ENCODE measurements at regions not wholly inside any gene's neighbourhood (a gene's known extent, or its start where the extent isn't known, plus 50 kb on each side); places are given as distances from the start of the nearest gene placed in this dataset.
"Not testable (repeated sequence)": the region's sequence is repeated elsewhere in the genome, so short reads cannot be mapped to it uniquely, and the experiment has no call there.

DNA sequence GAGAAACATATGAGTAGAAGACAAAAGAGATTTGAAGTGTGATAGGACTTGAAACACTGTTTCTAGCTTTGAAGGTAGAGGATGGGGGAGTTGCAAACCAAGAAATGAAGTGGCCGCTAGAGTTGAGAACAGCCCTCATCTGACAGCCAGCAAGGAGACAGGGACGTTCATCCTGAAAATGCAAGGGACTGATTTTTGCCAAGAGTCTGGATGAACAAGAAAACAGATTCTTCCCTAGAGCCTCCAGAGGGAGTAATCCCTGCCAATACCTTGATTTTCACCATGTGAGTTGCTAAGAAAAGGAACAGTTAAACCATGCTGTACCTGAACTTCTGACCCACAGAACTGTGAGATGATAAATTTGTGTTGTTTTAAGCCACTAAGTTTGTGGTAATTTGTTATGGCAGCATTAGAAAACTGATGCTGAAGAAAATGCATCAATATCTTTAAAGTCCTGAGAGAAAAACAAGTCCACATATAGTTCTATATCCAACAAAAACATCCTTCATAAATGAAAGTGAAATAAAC lies 154.0 kb upstream of the ADAMTSL1 start:
- no peak overlapping the region for H2BK120ac ChIP-seq (ENCODE audit: low read depth, low read length)
- no peak overlapping the region for H2AFZ ChIP-seq (ENCODE audit: low read depth, low read length)
- H3K4ac ChIP-seq (ENCODE audit: low read depth in 1 of 2, low read length in 2 of 2): no peak overlapping the region
- no peak overlapping the region for H2BK5ac ChIP-seq (ENCODE audit: low read depth, low read length, poor library complexity, severe bottlenecking)
- no peak overlapping the region for H3K4me2 ChIP-seq (ENCODE audit: low read length, poor library complexity, severe bottlenecking)
- H3K79me1 ChIP-seq (replicated peaks; ENCODE audit: low read length, poor library complexity, severe bottlenecking): no peaks in the 10 kb centered on the region
- H3K27ac ChIP-seq (ENCODE audit: low read length, poor library complexity, severe bottlenecking): no peak overlapping the region
- H3K27me3 ChIP-seq (ENCODE audit: control insufficient read depth in 1 of 2, insufficient read depth in 1 of 2, low read length in 2 of 2): no peaks in the 10 kb centered on the region
- no peak overlapping the region for H2AK5ac ChIP-seq (ENCODE audit: low read length, severe bottlenecking)
- H3K4me1 ChIP-seq (ENCODE audit: control insufficient read depth, insufficient read depth, low read depth, low read length): no peaks in the 10 kb centered on the region
- H3K23ac ChIP-seq (ENCODE audit: low read length in 2 of 2): no peak overlapping the region
- H3K14ac ChIP-seq (ENCODE audit: low read length in 2 of 2): no peak overlapping the region
- H2BK12ac ChIP-seq (ENCODE audit: low read length in 2 of 2): no peak overlapping the region
- no peak overlapping the region for H3K4me3 ChIP-seq (ENCODE audit: insufficient read depth in 1 of 2, low read depth in 1 of 2, low read length in 2 of 2)
- H4K8ac ChIP-seq (ENCODE audit: low read length): no peak overlapping the region
- H3K9me3 ChIP-seq (ENCODE audit: control insufficient read depth, low read length): no peaks in the 10 kb centered on the region
- no peak for DNase-seq
- no peaks in the 10 kb centered on the region for H3K36me3 ChIP-seq (ENCODE audit: control insufficient read depth in 1 of 2, insufficient read depth in 2 of 2, low read depth in 1 of 2, low read length in 2 of 2)
- 77% methylated on average over 2 of the region's 2 CpGs for WGBS
- peak overlapping the region; percentile 20 for H3K9ac ChIP-seq (ENCODE audit: low read length)
- no peak overlapping the region for H4K91ac ChIP-seq (ENCODE audit: low read length)
- no peak overlapping the region for H2BK15ac ChIP-seq (ENCODE audit: low read depth, poor library complexity, severe bottlenecking)
- H3K18ac ChIP-seq (ENCODE audit: low read depth in 1 of 2, low read length in 2 of 2): no peak overlapping the region

DNA sequence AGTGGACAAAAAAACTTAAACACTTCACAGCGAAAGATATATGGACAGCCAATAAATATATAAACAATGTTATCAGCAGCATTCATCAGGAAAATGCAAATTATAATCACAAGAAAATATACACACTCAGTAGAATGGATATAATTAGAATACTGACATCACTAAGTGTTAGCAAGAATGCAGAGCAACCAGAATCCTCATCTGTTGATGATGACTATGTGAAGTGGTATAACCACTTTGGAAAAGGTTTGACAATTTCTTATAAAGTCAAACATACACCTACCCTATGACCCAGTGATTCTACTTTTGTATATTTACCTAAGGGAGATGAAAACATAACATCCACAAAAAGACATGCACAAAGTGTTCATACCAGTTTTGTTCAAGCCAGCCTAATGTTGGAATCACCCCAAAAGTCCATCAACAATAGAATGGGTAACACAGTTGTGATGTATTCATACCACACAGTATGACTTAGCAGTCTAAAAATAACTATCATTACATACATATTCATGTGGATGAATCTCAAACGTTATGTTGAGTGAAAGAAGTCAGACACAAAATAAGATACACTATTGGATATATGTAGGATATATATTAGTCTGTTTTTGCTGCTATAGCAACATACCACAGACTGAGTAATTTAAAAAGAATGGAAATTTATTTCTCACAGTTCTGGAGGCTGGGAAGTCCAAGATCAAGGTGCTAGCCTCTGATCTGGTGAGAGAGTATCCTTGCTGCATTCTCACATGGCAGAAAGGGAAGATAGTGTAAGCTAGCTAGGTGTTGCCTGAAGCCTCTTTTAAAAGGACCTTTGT lies 148.8 kb upstream of the ADAMTSL1 start:
- Histone ChIP-seq H2AFZ (ENCODE audit: low read depth, low read length) (no peak overlapping the region), H2BK120ac (ENCODE audit: low read depth, low read length) (no peak overlapping the region), H3K36me3 (ENCODE audit: control insufficient read depth in 1 of 2, insufficient read depth in 2 of 2, low read depth in 1 of 2, low read length in 2 of 2) (no peaks in the 10 kb centered on the region), H4K91ac (ENCODE audit: low read length) (no peak overlapping the region), H3K9ac (ENCODE audit: low read length) (no peak overlapping the region), H3K4me1 (ENCODE audit: control insufficient read depth, insufficient read depth, low read depth, low read length) (no peaks in the 10 kb centered on the region), H2BK15ac (ENCODE audit: low read depth, poor library complexity, severe bottlenecking) (no peak overlapping the region), H3K27ac (ENCODE audit: low read length, poor library complexity, severe bottlenecking) (no peak overlapping the region), H3K14ac (ENCODE audit: low read length in 2 of 2) (no peak overlapping the region), H4K8ac (ENCODE audit: low read length) (no peak overlapping the region), H3K23ac (ENCODE audit: low read length in 2 of 2) (no peak overlapping the region), H3K9me3 (ENCODE audit: control insufficient read depth, low read length) (peaks cover 6% of the 10 kb centered on the region), H2BK5ac (ENCODE audit: low read depth, low read length, poor library complexity, severe bottlenecking) (no peak overlapping the region), H2BK12ac (ENCODE audit: low read length in 2 of 2) (no peak overlapping the region), H3K4me3 (ENCODE audit: insufficient read depth in 1 of 2, low read depth in 1 of 2, low read length in 2 of 2) (no peak overlapping the region), H3K4me2 (ENCODE audit: low read length, poor library complexity, severe bottlenecking) (no peak overlapping the region), H3K4ac (ENCODE audit: low read depth in 1 of 2, low read length in 2 of 2) (no peak overlapping the region), H2AK5ac (ENCODE audit: low read length, severe bottlenecking) (no peak overlapping the region), H3K18ac (ENCODE audit: low read depth in 1 of 2, low read length in 2 of 2) (no peak overlapping the region), H3K27me3 (ENCODE audit: control insufficient read depth in 1 of 2, insufficient read depth in 1 of 2, low read length in 2 of 2) (no peaks in the 10 kb centered on the region), H3K79me1 (replicated peaks; ENCODE audit: low read length, poor library complexity, severe bottlenecking) (no peaks in the 10 kb centered on the region)
- no CpG with 5 or more reads among the region's 2 CpGs for WGBS
- DNase-seq: no peak

DNA sequence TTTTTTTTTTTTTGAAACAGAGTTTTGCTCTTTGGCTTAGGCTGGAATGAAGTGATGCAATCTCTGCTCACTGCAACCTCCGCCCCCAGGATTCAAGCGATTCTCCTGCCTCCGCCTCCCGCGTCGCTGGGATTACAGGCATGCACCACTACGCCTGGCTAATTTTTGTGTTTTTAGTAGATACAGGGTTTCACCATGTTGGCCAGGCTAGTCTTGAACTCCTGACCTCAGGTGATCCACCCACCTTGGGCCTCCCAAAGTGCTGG lies 148.3 kb upstream of the ADAMTSL1 start:
- H2AFZ ChIP-seq (ENCODE audit: low read depth, low read length); H3K9me3 ChIP-seq (ENCODE audit: control insufficient read depth, low read length); H3K14ac ChIP-seq (ENCODE audit: low read length in 2 of 2); H2BK15ac ChIP-seq (ENCODE audit: low read depth, poor library complexity, severe bottlenecking); H3K4me3 ChIP-seq (ENCODE audit: insufficient read depth in 1 of 2, low read depth in 1 of 2, low read length in 2 of 2); H4K8ac ChIP-seq (ENCODE audit: low read length); H2AK5ac ChIP-seq (ENCODE audit: low read length, severe bottlenecking); H3K27ac ChIP-seq (ENCODE audit: low read length, poor library complexity, severe bottlenecking); H2BK120ac ChIP-seq (ENCODE audit: low read depth, low read length); H3K4me2 ChIP-seq (ENCODE audit: low read length, poor library complexity, severe bottlenecking); H2BK5ac ChIP-seq (ENCODE audit: low read depth, low read length, poor library complexity, severe bottlenecking); H2BK12ac ChIP-seq (ENCODE audit: low read length in 2 of 2); DNase-seq; H3K36me3 ChIP-seq (ENCODE audit: control insufficient read depth in 1 of 2, insufficient read depth in 2 of 2, low read depth in 1 of 2, low read length in 2 of 2); H3K23ac ChIP-seq (ENCODE audit: low read length in 2 of 2); H3K79me1 ChIP-seq (replicated peaks; ENCODE audit: low read length, poor library complexity, severe bottlenecking); H3K4ac ChIP-seq (ENCODE audit: low read depth in 1 of 2, low read length in 2 of 2); H4K91ac ChIP-seq (ENCODE audit: low read length); H3K4me1 ChIP-seq (ENCODE audit: control insufficient read depth, insufficient read depth, low read depth, low read length); H3K9ac ChIP-seq (ENCODE audit: low read length); H3K27me3 ChIP-seq (ENCODE audit: control insufficient read depth in 1 of 2, insufficient read depth in 1 of 2, low read length in 2 of 2); H3K18ac ChIP-seq (ENCODE audit: low read depth in 1 of 2, low read length in 2 of 2): not testable (repeated sequence)
- 97% methylated on average over 7 of the region's 7 CpGs for WGBS

DNA sequence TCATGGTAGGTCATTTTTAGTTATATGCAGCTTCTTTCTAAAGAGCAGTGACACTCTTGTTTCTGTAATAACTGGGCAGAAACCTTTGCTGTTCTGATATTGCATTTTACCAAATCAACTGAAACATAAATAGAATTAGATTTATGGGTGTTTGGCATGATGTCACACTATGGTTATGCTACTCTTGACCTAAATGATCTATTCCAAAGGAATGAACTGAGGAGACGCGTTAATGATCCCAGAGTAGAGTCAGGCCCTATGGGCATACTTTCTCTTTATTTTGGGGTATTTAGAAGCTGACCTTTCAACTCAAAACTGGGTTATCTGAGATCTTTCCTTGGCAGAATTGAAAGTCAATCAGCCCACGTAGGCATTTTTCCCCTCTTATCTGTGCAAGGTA lies 146.8 kb upstream of the ADAMTSL1 start:
- Histone ChIP-seq H2BK120ac (ENCODE audit: low read depth, low read length) (no peak overlapping the region), H4K8ac (ENCODE audit: low read length) (no peak overlapping the region), H2AK5ac (ENCODE audit: low read length, severe bottlenecking) (no peak overlapping the region), H3K4me3 (ENCODE audit: insufficient read depth in 1 of 2, low read depth in 1 of 2, low read length in 2 of 2) (no peak overlapping the region), H3K23ac (ENCODE audit: low read length in 2 of 2) (no peak overlapping the region), H3K4ac (ENCODE audit: low read depth in 1 of 2, low read length in 2 of 2) (no peak overlapping the region), H2BK15ac (ENCODE audit: low read depth, poor library complexity, severe bottlenecking) (no peak overlapping the region), H3K27ac (ENCODE audit: low read length, poor library complexity, severe bottlenecking) (peak overlapping the region; percentile 38), H2BK5ac (ENCODE audit: low read depth, low read length, poor library complexity, severe bottlenecking) (no peak overlapping the region), H3K9me3 (ENCODE audit: control insufficient read depth, low read length) (peaks cover 6% of the 10 kb centered on the region), H3K27me3 (ENCODE audit: control insufficient read depth in 1 of 2, insufficient read depth in 1 of 2, low read length in 2 of 2) (no peaks in the 10 kb centered on the region), H3K14ac (ENCODE audit: low read length in 2 of 2) (no peak overlapping the region), H3K79me1 (replicated peaks; ENCODE audit: low read length, poor library complexity, severe bottlenecking) (no peaks in the 10 kb centered on the region), H2BK12ac (ENCODE audit: low read length in 2 of 2) (no peak overlapping the region), H3K36me3 (ENCODE audit: control insufficient read depth in 1 of 2, insufficient read depth in 2 of 2, low read depth in 1 of 2, low read length in 2 of 2) (no peaks in the 10 kb centered on the region), H3K4me2 (ENCODE audit: low read length, poor library complexity, severe bottlenecking) (no peak overlapping the region), H2AFZ (ENCODE audit: low read depth, low read length) (no peak overlapping the region), H3K9ac (ENCODE audit: low read length) (no peak overlapping the region), H3K4me1 (ENCODE audit: control insufficient read depth, insufficient read depth, low read depth, low read length) (no peaks in the 10 kb centered on the region), H3K18ac (ENCODE audit: low read depth in 1 of 2, low read length in 2 of 2) (no peak overlapping the region), H4K91ac (ENCODE audit: low read length) (no peak overlapping the region)
- 14% methylated on average over 2 of the region's 3 CpGs for WGBS
- DNase-seq: no peak
